Ascending aorta (tissue), 2 donors: ENCODE measurements at regions not wholly inside any gene's neighbourhood (a gene's known extent, or its start where the extent isn't known, plus 50 kb on each side); places are given as distances from the start of the nearest gene placed in this dataset.

Experiments used
- DNase-seq, 2 donors: peaks; one replicate each; pipeline ENCODE4 v3.0.0-alpha.2; 2019; ENCODE audit warnings: low spot score in 2 of 2
- H3K27ac ChIP-seq, 2 donors: fragments of 200-600 bp; sonication (generic); one replicate each; pipeline ENCODE4 v1.5.1; 2016 to 2017; ENCODE audit warnings: mild to moderate bottlenecking in 1 of 2
- H3K27me3 ChIP-seq: fragments of 200-600 bp; sonication (generic); one replicate; pipeline ENCODE4 v1.5.1; 2017
- H3K36me3 ChIP-seq, 2 donors: fragments of 200-600 bp; sonication (generic); one replicate each; pipeline ENCODE4 v1.5.1; 2016
- H3K4me1 ChIP-seq, 2 donors: fragments of 200-600 bp; sonication (generic); one replicate each; pipeline ENCODE4 v1.5.1; 2016 to 2017; ENCODE audit warnings: mild to moderate bottlenecking in 1 of 2
- H3K4me3 ChIP-seq, 2 donors: fragments of 200-600 bp; sonication (generic); one replicate each; pipeline ENCODE4 v1.5.1; 2016 to 2017; ENCODE audit warnings: mild to moderate bottlenecking in 1 of 2
- H3K9me3 ChIP-seq, 2 donors: fragments of 200-600 bp; sonication (generic); one replicate each; pipeline ENCODE4 v1.5.1; 2016
- intact Hi-C: fragments of 100-400 bp; cut with DNase I; formaldehyde crosslinking; loops from one replicate; pipeline ENCODE4 v1.15.1; 2023
- TF ChIP-seq, protein P1 (sequence below), 3 experiments: fragments of 200-600 bp in 2 of 3; fragments of 450-650 bp in 1 of 3; sonication (generic) in 2 of 3; IDR thresholded peaks; one replicate each; pipeline ENCODE4 v1.5.1; 2016 to 2019; ENCODE audit warnings: antibody characterized with exemption in 3 of 3, mild to moderate bottlenecking in 1 of 3, moderate library complexity in 1 of 3

- peaks cover 0 to 3% of the 10 kb centered on the region in 2 donors for H3K4me1 ChIP-seq
- intact Hi-C loops, result no loop called here
- no peak for DNase-seq
- no peaks in the 10 kb centered on the region for H3K27me3 ChIP-seq
- H3K4me3 ChIP-seq, result no peak overlapping the region
- H3K9me3 ChIP-seq, result no peaks in the 10 kb centered on the region
- TF ChIP-seq, protein P1, sequence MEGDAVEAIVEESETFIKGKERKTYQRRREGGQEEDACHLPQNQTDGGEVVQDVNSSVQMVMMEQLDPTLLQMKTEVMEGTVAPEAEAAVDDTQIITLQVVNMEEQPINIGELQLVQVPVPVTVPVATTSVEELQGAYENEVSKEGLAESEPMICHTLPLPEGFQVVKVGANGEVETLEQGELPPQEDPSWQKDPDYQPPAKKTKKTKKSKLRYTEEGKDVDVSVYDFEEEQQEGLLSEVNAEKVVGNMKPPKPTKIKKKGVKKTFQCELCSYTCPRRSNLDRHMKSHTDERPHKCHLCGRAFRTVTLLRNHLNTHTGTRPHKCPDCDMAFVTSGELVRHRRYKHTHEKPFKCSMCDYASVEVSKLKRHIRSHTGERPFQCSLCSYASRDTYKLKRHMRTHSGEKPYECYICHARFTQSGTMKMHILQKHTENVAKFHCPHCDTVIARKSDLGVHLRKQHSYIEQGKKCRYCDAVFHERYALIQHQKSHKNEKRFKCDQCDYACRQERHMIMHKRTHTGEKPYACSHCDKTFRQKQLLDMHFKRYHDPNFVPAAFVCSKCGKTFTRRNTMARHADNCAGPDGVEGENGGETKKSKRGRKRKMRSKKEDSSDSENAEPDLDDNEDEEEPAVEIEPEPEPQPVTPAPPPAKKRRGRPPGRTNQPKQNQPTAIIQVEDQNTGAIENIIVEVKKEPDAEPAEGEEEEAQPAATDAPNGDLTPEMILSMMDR (IDR thresholded peaks at IDR 0.05), result no peak
- no peak overlapping the region for H3K27ac ChIP-seq
- H3K36me3 ChIP-seq, result no peaks in the 10 kb centered on the region
Measured at GRCh38 chr3:72411126-72411525, 437.1 kb downstream of the SHQ1 start.

- intact Hi-C loops, result loop anchor here (10.0 kb wide), 1 partner anchor 186 kb away; no protein-coding TSS in a partner anchor
- Histone ChIP-seq H3K27ac (no peak overlapping the region), H3K4me1 (peaks cover 0 to 5% of the 10 kb centered on the region in 2 donors), H3K27me3 (no peaks in the 10 kb centered on the region), H3K4me3 (no peak overlapping the region), H3K9me3 (no peaks in the 10 kb centered on the region), H3K36me3 (no peaks in the 10 kb centered on the region)
- DNase-seq, result no peak
- TF ChIP-seq, protein P1 (IDR thresholded peaks at IDR 0.05), result no peak
Measured at GRCh38 chr3:72408983-72409779, 439.1 kb downstream of the SHQ1 start.

DNA sequence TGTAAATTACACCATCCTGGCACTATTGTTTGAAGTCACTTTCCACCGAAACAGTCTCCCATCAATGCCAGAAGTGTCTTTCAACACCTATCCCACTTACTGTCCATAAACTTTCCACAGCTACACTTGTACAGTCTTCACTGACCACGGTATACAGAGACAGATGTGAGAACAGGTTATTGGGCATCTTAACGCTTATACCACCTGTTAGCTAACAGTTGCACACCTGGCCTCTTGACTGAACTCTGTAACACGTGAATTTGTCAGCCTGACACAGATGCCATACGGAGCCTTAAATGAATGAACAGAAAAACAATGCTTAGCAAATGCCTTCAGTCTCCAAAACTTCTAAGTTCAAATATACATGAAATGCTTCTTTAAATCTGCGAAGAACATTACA lies 440.5 kb downstream of the SHQ1 start:
- Histone ChIP-seq H3K4me1 (peaks cover 2 to 11% of the 10 kb centered on the region in 2 donors), H3K9me3 (no peaks in the 10 kb centered on the region), H3K27ac (no peak overlapping the region), H3K27me3 (no peaks in the 10 kb centered on the region), H3K4me3 (no peak overlapping the region), H3K36me3 (no peaks in the 10 kb centered on the region)
- intact Hi-C loops, result loop anchor here (10.0 kb wide), 1 partner anchor 187 kb away; no protein-coding TSS in a partner anchor
- DNase-seq, result no peak
- TF ChIP-seq, protein P1 (IDR thresholded peaks at IDR 0.05), result no peak

DNA sequence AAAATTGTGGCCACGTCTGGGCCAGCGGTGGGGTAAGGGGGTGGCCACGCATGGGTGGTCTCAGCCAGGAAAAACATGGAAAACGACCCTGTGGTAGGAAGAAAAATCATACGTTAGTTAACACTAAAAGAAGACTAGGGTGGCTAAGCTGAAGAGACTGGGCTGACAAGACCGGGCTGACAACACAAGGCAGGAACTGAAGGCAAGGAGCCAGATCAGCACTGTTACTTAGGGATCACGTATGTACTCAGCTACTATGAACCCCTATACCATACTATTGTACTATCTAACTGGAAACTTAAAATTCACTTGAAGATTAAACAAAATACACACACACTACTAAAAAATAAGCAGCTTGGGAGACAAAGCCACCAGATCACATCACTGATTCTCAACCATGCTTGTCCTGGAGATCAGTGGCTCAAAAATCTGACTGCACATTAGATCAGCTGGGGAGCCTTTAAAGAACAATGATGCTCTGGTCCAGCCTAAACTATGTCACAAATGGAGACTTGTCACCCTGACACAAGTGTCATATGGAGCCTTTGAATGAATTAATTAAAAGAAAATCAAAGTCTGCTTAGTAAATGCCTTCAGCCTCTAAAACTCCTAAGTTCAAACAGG lies 442.2 kb downstream of the SHQ1 start:
- H3K9me3 ChIP-seq, result no peaks in the 10 kb centered on the region
- no peaks in the 10 kb centered on the region for H3K27me3 ChIP-seq
- no peak overlapping the region for H3K27ac ChIP-seq
- TF ChIP-seq, protein P1 (IDR thresholded peaks at IDR 0.05), result no peak
- no peak for DNase-seq
- H3K36me3 ChIP-seq, result no peaks in the 10 kb centered on the region
- peaks cover 2 to 11% of the 10 kb centered on the region in 2 donors for H3K4me1 ChIP-seq
- H3K4me3 ChIP-seq, result no peak overlapping the region
- intact Hi-C loops, result loop anchor here (10.0 kb wide), 1 partner anchor 189 kb away; no protein-coding TSS in a partner anchor

DNA sequence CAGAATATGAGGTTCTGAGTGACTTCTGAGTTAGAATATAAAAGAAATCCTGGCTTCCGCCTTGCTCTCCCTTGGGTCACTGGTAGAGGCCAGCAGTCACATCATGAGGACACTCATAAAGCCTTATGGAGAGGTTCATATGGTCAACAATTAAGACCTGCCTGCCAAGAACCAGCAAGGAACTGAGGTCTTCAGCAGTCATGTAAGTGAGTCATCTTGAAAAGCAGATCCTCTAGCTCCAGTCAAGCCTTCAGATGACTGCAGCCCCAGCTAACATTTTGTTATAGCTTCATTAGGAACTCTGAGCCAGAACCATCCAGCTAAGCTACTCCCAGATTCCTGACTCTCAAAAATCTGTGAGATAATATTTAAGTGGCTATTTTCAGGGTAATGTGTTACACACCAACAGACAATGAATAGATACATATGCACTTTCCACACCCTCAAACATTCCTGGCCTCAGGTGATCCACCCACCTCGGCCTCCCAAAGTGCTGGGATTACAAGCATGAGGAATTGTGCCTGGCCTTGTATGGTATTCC lies 447.2 kb downstream of the SHQ1 start:
- TF ChIP-seq, protein P1 (IDR thresholded peaks at IDR 0.05), result no peak
- H3K9me3 ChIP-seq, result no peaks in the 10 kb centered on the region
- intact Hi-C loops, result loop anchor here (10.0 kb wide), 1 partner anchor 194 kb away; no protein-coding TSS in a partner anchor

More for the DNA sequence above, 447.2 kb downstream of the SHQ1 start:
- DNase-seq, result no peak
- Histone ChIP-seq H3K4me1 (peaks cover 6 to 7% of the 10 kb centered on the region in 2 donors), H3K27me3 (no peaks in the 10 kb centered on the region), H3K27ac (no peak overlapping the region), H3K36me3 (no peaks in the 10 kb centered on the region), H3K4me3 (no peak overlapping the region)
